GM12891 (cell line): ENCODE measurements at regions not wholly inside any gene's neighbourhood (a gene's known extent, or its start where the extent isn't known, plus 50 kb on each side); places are given as distances from the start of the nearest gene placed in this dataset.

ENCODE experiments used
- POLR2A ChIP-seq: IDR thresholded peaks from 2 replicates; pipeline ENCODE4 v1.6.1; 2011; ENCODE audit warnings: low read depth, low read length, control low read depth
- POLR2AphosphoS5 ChIP-seq: IDR thresholded peaks from 2 replicates; pipeline ENCODE4 v1.6.1; 2011; ENCODE audit warnings: low read depth, low read length, control low read depth
- POU2F2 ChIP-seq: IDR thresholded peaks from 2 replicates; pipeline ENCODE4 v1.6.1; 2011; ENCODE audit warnings: low read depth, mild to moderate bottlenecking, control low read depth, low read length, moderate library complexity
- SPI1 ChIP-seq: IDR thresholded peaks from 2 replicates; pipeline ENCODE4 v1.6.1; 2011; ENCODE audit warnings: low read depth, low read length, control low read depth
- TAF1 ChIP-seq: IDR thresholded peaks from 2 replicates; pipeline ENCODE4 v1.6.1; 2011; ENCODE audit warnings: low read depth, low read length, control low read depth

- no peak for TF ChIP-seq POLR2A
- no peak for TF ChIP-seq POLR2AphosphoS5
- no peak for TF ChIP-seq SPI1
- TF ChIP-seq POU2F2 = no peak
- no peak for TF ChIP-seq TAF1
These were observed 188.1 kb upstream of the FANCL start for GRCh38 chr2:58429014-58429875.
